ENCODE measurements at regions not wholly inside any gene's neighbourhood (a gene's known extent, or its start where the extent isn't known, plus 50 kb on each side); places are given as distances from the start of the nearest gene placed in this dataset.

GRCh38 chr18:66826211-66826610 lies 222.3 kb upstream of the CDH19 start:
- H3K9me2 ChIP-seq (replicated peaks; ENCODE audit: insufficient read depth, low read length), result no peaks in the 10 kb centered on the region
- H3K27ac ChIP-seq (ENCODE audit: low read depth, low read length), result no peak overlapping the region
- TF ChIP-seq CTCF (IDR thresholded peaks at IDR 0.05; ENCODE audit: insufficient read depth, low read length, poor library complexity, severe bottlenecking) (no peak), EZH2phosphoT487 (conservative IDR thresholded peaks at IDR 0.05; ENCODE audit: low read length) (no peak)
- no peaks in the 10 kb centered on the region for H3K27me3 ChIP-seq (ENCODE audit: low read length)
- H3K4me2 ChIP-seq (ENCODE audit: low read depth, low read length, poor library complexity, severe bottlenecking), result no peak overlapping the region
- H4K20me1 ChIP-seq (ENCODE audit: low read depth, low read length), result no peaks in the 10 kb centered on the region
- H3K36me3 ChIP-seq (ENCODE audit: low read length), result no peaks in the 10 kb centered on the region
- no peak overlapping the region for H2AFZ ChIP-seq (ENCODE audit: low read depth, low read length, severe bottlenecking)
- H3K9me3 ChIP-seq (ENCODE audit: insufficient read depth, low read length), result no peaks in the 10 kb centered on the region
- no peaks in the 10 kb centered on the region for H3K79me2 ChIP-seq (ENCODE audit: insufficient read depth, low read length)
- H3K9ac ChIP-seq (ENCODE audit: low read length), result no peak overlapping the region
- H3F3A ChIP-seq (ENCODE audit: insufficient read depth), result no peaks in the 10 kb centered on the region
- H3K4me3 ChIP-seq (ENCODE audit: insufficient read depth, low read length, poor library complexity, severe bottlenecking), result no peak overlapping the region

- H3K27me3 ChIP-seq (ENCODE audit: low read length), result no peaks in the 10 kb centered on the region
- H2AFZ ChIP-seq (ENCODE audit: low read depth, low read length, severe bottlenecking), result no peak overlapping the region
- H4K20me1 ChIP-seq (ENCODE audit: low read depth, low read length), result no peaks in the 10 kb centered on the region
- H3F3A ChIP-seq (ENCODE audit: insufficient read depth), result no peaks in the 10 kb centered on the region
- no peaks in the 10 kb centered on the region for H3K79me2 ChIP-seq (ENCODE audit: insufficient read depth, low read length)
- no peak overlapping the region for H3K4me3 ChIP-seq (ENCODE audit: insufficient read depth, low read length, poor library complexity, severe bottlenecking)
- no peak overlapping the region for H3K27ac ChIP-seq (ENCODE audit: low read depth, low read length)
- no peaks in the 10 kb centered on the region for H3K9me3 ChIP-seq (ENCODE audit: insufficient read depth, low read length)
- no peaks in the 10 kb centered on the region for H3K36me3 ChIP-seq (ENCODE audit: low read length)
- H3K4me2 ChIP-seq (ENCODE audit: low read depth, low read length, poor library complexity, severe bottlenecking), result no peak overlapping the region
- TF ChIP-seq EZH2phosphoT487 (conservative IDR thresholded peaks at IDR 0.05; ENCODE audit: low read length) (no peak), CTCF (IDR thresholded peaks at IDR 0.05; ENCODE audit: insufficient read depth, low read length, poor library complexity, severe bottlenecking) (no peak)
- no peaks in the 10 kb centered on the region for H3K9me2 ChIP-seq (replicated peaks; ENCODE audit: insufficient read depth, low read length)
- H3K9ac ChIP-seq (ENCODE audit: low read length), result no peak overlapping the region
Measured at GRCh38 chr18:66825347-66825746, 221.5 kb upstream of the CDH19 start.

- Histone ChIP-seq H4K20me1 (ENCODE audit: low read depth, low read length) (no peaks in the 10 kb centered on the region), H3F3A (ENCODE audit: insufficient read depth) (no peaks in the 10 kb centered on the region), H3K9me2 (replicated peaks; ENCODE audit: insufficient read depth, low read length) (no peaks in the 10 kb centered on the region), H3K4me3 (ENCODE audit: insufficient read depth, low read length, poor library complexity, severe bottlenecking) (no peak overlapping the region), H3K9ac (ENCODE audit: low read length) (no peak overlapping the region), H3K27ac (ENCODE audit: low read depth, low read length) (no peak overlapping the region), H3K36me3 (ENCODE audit: low read length) (no peaks in the 10 kb centered on the region), H3K79me2 (ENCODE audit: insufficient read depth, low read length) (no peaks in the 10 kb centered on the region), H3K27me3 (ENCODE audit: low read length) (no peaks in the 10 kb centered on the region), H3K4me2 (ENCODE audit: low read depth, low read length, poor library complexity, severe bottlenecking) (no peak overlapping the region), H2AFZ (ENCODE audit: low read depth, low read length, severe bottlenecking) (no peak overlapping the region), H3K9me3 (ENCODE audit: insufficient read depth, low read length) (no peaks in the 10 kb centered on the region)
- TF ChIP-seq EZH2phosphoT487 (conservative IDR thresholded peaks at IDR 0.05; ENCODE audit: low read length), result no peak
- no peak for TF ChIP-seq CTCF (IDR thresholded peaks at IDR 0.05; ENCODE audit: insufficient read depth, low read length, poor library complexity, severe bottlenecking)
Measured at GRCh38 chr18:66819235-66819634, 215.3 kb upstream of the CDH19 start.

GRCh38 chr18:66813138-66813537 lies 209.2 kb upstream of the CDH19 start:
- H3K9me2 ChIP-seq (replicated peaks; ENCODE audit: insufficient read depth, low read length), result no peaks in the 10 kb centered on the region
- H2AFZ ChIP-seq (ENCODE audit: low read depth, low read length, severe bottlenecking), result no peak overlapping the region
- H3K4me2 ChIP-seq (ENCODE audit: low read depth, low read length, poor library complexity, severe bottlenecking), result no peak overlapping the region
- H3K27ac ChIP-seq (ENCODE audit: low read depth, low read length), result no peak overlapping the region
- H3K27me3 ChIP-seq (ENCODE audit: low read length), result no peaks in the 10 kb centered on the region
- H3K9ac ChIP-seq (ENCODE audit: low read length), result no peak overlapping the region
- TF ChIP-seq EZH2phosphoT487 (conservative IDR thresholded peaks at IDR 0.05; ENCODE audit: low read length), result no peak
- no peak for TF ChIP-seq CTCF (IDR thresholded peaks at IDR 0.05; ENCODE audit: insufficient read depth, low read length, poor library complexity, severe bottlenecking)
- no peaks in the 10 kb centered on the region for H3K36me3 ChIP-seq (ENCODE audit: low read length)
- H3K9me3 ChIP-seq (ENCODE audit: insufficient read depth, low read length), result no peaks in the 10 kb centered on the region
- H4K20me1 ChIP-seq (ENCODE audit: low read depth, low read length), result no peaks in the 10 kb centered on the region
- H3K4me3 ChIP-seq (ENCODE audit: insufficient read depth, low read length, poor library complexity, severe bottlenecking), result no peak overlapping the region
- no peaks in the 10 kb centered on the region for H3K79me2 ChIP-seq (ENCODE audit: insufficient read depth, low read length)
- H3F3A ChIP-seq (ENCODE audit: insufficient read depth), result no peaks in the 10 kb centered on the region

All from SU-DHL-6 (cell line).